SKM-1 (cell line): ENCODE measurements at regions not wholly inside any gene's neighbourhood (a gene's known extent, or its start where the extent isn't known, plus 50 kb on each side); places are given as distances from the start of the nearest gene placed in this dataset.

Experiments
- DNase-seq: peaks from one replicate; lab custom pipeline; 2025; ENCODE audit not compliant: unreplicated experiment; lab: John Stamatoyannopoulos, UW

- DNase-seq, result no peak
Measured at GRCh38 chr17:36862116-36862920, 75.0 kb upstream of the LHX1 start.

DNA sequence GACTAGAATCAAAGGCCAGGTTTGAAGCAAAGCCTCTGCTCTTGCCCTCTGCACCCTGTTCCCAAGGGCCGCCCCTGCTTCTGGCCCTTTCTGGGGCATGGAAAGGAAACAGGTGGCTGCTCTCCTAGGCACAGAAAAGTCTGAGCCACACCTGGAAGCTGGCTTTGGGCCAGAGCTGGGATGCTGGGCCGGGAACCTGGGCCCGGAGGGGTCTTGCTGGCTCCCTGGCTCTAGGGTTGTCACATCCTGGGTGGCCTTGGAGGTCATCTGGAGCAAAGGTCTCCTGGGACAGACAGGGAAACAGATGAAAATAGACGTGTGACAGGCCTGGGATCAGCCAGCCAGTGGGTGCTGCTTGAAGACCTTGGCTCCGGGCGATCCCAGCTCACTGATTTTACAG lies 74.1 kb upstream of the LHX1 start:
- DNase-seq, result no peak

DNA sequence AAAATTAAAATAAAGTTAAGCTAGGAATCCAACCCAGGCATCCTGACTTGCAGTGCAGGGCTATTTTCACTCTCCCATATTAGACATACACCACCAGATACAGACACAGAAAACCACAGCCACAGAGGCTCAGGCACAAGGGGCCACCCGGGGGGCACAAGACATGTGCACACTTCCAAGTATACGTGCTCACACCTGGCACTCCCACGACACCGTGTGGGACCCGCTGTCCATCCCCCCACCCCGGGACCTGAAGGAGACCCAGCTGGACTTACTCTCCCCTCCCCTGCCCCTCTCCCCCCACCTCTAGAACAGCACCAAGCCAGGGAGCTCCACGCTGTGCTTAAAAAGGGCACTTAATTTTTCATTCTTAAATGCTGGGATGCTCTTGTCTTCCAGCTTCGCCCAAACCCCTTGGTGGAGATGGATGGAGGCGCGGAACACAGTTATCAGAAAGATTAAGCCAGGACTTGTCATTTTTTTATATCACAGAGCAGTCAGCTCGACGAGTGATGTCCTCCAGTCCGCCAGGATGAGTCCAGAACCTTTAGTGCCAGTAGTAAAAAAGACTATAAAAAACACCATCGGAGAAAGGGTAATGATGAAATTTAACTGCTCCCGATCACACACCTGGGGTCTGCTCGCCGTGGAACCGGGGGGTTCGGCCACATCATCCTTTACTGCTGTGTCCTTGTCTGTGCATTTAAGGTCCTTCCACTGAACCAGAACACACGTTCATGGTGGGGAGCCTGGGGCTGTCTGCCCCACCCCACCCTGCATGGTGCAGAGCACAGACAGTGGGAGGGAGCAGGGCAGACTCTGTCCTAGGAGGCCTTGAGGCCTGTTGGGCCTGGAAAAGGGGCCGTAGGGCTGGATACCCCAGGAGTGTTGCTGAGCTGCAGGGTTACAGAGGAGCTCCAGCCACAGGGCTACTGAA lies 73.3 kb upstream of the LHX1 start:
- DNase-seq, result no peak

DNA sequence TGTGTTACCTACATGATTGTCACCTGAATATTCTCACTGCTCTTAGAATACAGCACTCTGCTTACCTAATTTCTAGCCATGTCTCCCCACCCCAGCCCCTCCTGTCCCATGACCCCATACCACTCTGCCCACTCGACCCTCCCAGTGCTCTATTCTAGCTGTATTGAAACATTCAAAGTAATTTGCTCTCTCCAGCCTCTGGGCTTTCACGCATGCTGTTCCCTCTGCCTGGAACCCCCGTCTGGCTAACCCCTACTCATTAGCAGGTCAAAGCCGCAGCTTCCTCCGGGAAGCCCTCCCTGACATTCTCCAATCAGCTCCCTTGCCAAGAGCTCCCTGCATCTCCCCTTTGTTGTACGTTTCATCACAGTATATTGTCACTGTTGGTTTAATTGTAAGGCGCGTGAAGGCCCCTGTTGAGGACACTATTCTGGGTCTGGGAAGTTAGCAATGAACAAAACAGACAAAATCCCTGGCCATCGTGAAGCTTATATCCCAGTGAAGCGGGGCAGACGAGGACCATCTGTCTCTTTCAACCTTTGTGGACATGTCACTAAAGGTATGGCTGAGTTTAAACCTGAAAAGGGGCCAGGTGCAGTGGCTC lies 72.3 kb upstream of the LHX1 start:
- DNase-seq, result no peak

DNA sequence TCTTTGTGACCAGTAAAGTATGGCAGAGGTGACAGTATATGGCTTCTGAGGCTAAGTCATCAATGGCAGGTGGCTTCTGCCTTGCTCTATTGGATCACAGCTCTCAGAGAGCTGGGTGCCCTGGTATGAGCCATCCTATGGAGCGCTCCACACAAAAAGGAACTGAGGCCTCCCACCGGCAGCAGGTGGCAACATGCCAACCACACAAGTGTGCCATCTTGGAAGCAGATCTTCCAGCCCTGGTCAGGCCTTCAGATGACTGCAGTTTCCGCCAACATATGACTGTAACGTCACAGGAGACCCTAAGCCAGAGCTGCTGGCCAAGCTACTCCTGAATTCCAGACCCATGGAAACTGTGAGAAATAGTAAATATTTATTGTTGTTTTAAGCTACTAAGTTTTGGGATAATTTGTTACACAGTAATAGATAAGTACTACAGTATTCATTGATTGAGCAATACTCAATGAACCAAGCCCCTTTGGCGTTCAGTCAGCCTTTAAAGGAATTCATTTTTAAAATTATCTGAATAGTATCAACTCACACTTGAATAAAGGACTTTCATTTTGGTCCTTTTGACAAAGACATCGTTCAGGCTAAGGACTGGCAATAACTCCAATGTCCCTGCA lies 69.4 kb upstream of the LHX1 start:
- DNase-seq, result no peak

DNA sequence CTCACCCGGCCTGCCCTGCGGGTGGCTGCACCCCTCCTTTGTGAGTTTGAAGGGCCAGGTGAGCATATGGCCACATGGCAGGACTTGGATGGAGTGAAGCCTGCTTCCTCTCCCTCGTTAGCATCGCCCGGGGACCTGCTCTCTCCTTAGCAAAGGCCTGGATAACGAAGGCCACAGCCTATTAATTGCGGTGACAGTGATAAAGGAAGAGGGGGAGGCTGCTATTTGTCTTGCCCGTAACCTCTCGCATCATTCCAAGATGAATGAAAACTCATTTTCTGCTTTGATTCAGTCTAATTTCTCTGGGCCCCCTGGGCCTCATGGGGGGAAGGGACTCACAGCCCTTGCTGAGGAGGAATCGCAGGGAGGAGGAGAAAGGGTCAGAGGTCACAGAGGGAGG lies 68.5 kb upstream of the LHX1 start:
- no peak for DNase-seq

DNA sequence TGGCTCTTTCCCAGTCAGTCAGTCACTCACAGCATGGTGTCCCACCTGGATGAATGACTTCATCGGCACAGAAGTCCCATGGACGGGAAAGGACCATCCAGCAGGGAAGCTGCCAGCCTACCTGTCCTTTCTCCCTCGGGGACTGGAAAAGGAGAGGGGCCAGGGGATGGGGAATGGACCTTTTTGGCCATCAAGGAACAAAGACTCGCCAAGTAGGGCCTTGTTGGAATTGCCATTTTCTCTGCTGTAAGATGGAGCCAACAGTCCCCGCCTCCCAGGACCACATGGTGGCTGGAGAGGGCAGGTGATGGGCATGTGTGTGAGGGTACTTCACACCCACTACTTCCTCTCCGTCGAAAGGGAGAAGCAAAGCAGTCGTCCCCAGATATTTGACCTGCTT lies 67.8 kb upstream of the LHX1 start:
- no peak for DNase-seq

GRCh38 chr17:36869856-36870719 lies 67.2 kb upstream of the LHX1 start:
- no peak for DNase-seq

GRCh38 chr17:36870720-36870999 lies 66.6 kb upstream of the LHX1 start:
- no peak for DNase-seq

- DNase-seq, result no peak
Measured at GRCh38 chr17:36875698-36876293, 61.5 kb upstream of the LHX1 start.

DNA sequence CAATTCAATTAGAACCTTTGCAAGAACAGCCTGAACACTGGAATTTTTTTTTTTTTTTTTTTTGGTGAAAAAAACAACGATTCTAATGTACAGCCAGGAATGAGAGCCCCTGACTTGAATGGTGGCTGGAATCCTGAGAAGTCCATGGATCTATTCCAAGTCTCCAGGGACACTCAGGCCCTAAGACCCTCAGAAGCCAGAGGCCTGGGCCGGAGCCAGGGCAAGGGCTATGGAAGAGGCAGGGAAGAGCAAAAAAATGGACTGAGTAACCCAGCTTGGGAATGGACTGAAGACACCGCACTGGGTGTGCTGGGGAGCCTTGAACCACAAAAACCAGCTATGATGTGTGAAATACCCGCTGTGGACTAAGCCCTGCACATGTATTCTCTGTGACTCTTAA lies 60.3 kb upstream of the LHX1 start:
- no peak for DNase-seq

- no peak for DNase-seq
Measured at GRCh38 chr17:36877771-36878170, 59.5 kb upstream of the LHX1 start.

DNA sequence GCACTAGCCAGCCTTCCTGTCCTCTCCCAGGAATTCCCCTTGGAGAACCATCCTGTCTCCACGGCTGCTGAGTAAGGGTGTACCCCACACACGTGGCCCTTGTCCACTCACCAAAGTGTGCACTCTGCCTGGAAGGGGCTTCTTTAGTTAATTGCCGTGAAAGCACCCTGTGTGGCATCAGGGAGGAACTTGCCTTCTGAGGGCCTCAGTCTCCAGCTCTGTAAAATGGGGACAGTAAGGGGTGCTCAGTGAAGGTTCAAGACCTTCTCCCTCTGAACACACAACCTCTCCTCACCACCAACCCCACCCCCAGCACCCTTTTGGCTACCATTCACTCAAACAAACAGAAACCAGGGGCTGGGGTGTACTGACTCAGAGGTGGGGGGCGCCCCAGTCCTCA lies 59.1 kb upstream of the LHX1 start:
- no peak for DNase-seq

GRCh38 chr17:36879027-36879426 lies 58.2 kb upstream of the LHX1 start:
- DNase-seq, result no peak

- no peak for DNase-seq
Measured at GRCh38 chr17:36879624-36880131, 57.6 kb upstream of the LHX1 start.

GRCh38 chr17:36880268-36880905 lies 56.9 kb upstream of the LHX1 start:
- DNase-seq, result no peak

GRCh38 chr17:36881323-36881722 lies 56.0 kb upstream of the LHX1 start:
- DNase-seq, result no peak

DNA sequence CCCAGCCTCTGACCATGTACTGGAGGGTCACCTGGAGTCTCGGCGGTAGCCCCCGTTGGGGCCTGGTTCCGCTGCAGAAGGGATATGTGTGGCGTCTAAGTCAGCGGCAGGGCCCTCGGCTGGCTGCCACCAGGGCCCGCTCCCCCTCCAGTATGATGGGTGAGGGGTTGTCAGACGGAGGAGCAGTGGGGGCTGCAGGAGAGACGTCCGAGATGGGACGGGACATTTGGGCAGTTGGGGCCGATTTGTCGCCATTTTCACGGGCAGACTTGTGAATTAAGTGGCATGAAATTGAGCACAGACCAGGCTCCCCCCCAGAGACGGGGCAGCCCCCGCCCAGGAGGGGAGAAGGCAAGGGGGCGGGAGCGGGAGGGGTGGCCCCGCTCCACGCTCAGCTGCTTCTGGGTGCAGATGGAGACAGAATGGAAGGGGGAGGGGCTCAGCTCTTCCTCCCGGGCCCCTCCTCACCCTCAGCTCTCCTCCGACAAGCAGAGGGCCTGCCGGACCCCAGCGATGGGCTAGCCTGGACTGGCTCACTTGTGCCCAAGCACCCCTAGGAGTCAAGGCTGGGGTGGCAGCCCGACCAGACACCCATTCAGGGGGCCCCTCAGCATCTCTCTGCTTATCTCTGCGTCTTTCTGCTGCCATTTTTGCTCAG lies 52.7 kb upstream of the LHX1 start:
- DNase-seq, result no peak

DNA sequence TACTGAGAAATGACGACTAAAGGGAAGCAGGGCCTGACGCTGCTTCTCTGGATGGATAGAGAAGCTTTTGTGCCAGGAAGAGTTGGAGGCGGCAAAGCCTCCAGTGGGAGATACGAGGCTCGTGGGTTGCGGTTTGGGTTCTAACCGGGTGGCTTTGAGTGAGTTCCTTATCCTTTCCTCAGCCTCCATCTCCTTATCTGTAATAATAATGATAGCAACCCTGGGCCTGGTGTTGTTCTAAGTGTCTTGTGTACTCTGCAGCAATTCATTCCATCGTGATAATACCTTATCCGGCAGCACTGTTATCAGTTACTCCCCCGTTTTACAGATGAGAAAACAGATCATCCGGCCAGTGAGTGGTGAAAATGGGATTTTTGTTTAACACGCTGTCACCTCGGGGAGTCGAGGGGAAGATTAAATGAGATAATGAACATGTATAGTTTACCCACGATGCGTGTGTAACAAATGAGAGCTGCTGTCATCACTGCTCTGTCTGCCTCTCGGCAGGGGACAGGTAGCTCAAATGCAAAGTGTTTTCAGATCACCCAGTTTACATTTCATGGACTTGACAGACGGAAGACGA lies 52.0 kb upstream of the LHX1 start:
- DNase-seq, result no peak
